Endothelial cell (in vitro differentiated cells): ENCODE measurements at regions not wholly inside any gene's neighbourhood (a gene's known extent, or its start where the extent isn't known, plus 50 kb on each side); places are given as distances from the start of the nearest gene placed in this dataset.
"Not testable (repeated sequence)": the region's sequence is repeated elsewhere in the genome, so short reads cannot be mapped to it uniquely, and the experiment has no call there.

Experiments
- DNase-seq: peaks from one replicate; pipeline ENCODE4 v3.0.0; 2021; ENCODE audit warnings: low spot score
- H3K27ac Mint-ChIP-seq: one replicate; pipeline ENCODE4 v1.8.0; 2021; ENCODE audit warnings: mixed read lengths, inconsistent platforms; ENCODE audit not compliant: unreplicated experiment
- H3K27me3 Mint-ChIP-seq: one replicate; pipeline ENCODE4 v1.8.0; 2021; ENCODE audit warnings: mild to moderate bottlenecking, moderate library complexity, mixed read lengths, inconsistent platforms; ENCODE audit not compliant: unreplicated experiment
- H3K36me3 Mint-ChIP-seq: one replicate; pipeline ENCODE4 v1.8.0; 2021; ENCODE audit warnings: mild to moderate bottlenecking, low read depth, mixed read lengths, inconsistent platforms; ENCODE audit not compliant: unreplicated experiment
- H3K4me1 Mint-ChIP-seq: one replicate; pipeline ENCODE4 v1.8.0; 2021; ENCODE audit warnings: mild to moderate bottlenecking, mixed read lengths, inconsistent platforms; ENCODE audit not compliant: unreplicated experiment
- H3K4me3 Mint-ChIP-seq: one replicate; pipeline ENCODE4 v1.8.0; 2021; ENCODE audit warnings: mild to moderate bottlenecking, mixed read lengths, inconsistent platforms; ENCODE audit not compliant: unreplicated experiment
- H3K9me3 Mint-ChIP-seq: one replicate; pipeline ENCODE4 v1.8.0; 2021; ENCODE audit warnings: mixed read lengths, inconsistent platforms; ENCODE audit not compliant: unreplicated experiment
- CTCF ChIP-seq: fragments of 200-600 bp; sonication (generic); IDR thresholded peaks from one replicate; pipeline ENCODE4 v1.5.0; 2021; ENCODE audit warnings: antibody characterized with exemption; ENCODE audit not compliant: unreplicated experiment

DNA sequence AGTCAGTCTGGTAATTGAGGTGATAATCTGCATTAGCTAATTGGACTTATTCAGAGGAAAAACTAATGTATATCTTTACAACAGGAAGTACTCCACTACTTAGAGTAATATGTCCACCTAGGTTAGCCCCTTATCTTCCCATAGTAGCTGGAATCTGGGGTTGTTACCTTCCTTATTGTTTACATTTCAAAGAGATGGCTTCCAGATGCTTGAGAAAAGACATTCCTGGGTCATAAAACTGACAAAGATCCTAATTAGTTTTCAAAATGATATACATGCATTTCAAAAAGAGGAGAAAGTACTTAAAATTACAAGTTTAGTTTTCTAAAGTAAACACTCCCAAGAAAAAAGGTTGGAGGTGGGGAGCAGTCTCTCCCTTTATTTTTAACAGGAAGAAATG, 78.1 kb downstream of the RPL10L start:
- H3K9me3 Mint-ChIP-seq, result no peaks in the 10 kb centered on the region
- no peak for TF ChIP-seq CTCF
- H3K27ac Mint-ChIP-seq, result no peak overlapping the region
- no peaks in the 10 kb centered on the region for H3K27me3 Mint-ChIP-seq
- H3K4me3 Mint-ChIP-seq, result no peak overlapping the region
- no peaks in the 10 kb centered on the region for H3K4me1 Mint-ChIP-seq
- no peak for DNase-seq
- no peaks in the 10 kb centered on the region for H3K36me3 Mint-ChIP-seq

GRCh38 chr14:46571970-46572369, 79.6 kb downstream of the RPL10L start:
- no peak for TF ChIP-seq CTCF
- Mint-ChIP-seq H3K36me3 (no peaks in the 10 kb centered on the region), H3K4me3 (no peak overlapping the region), H3K4me1 (no peaks in the 10 kb centered on the region), H3K9me3 (no peaks in the 10 kb centered on the region), H3K27ac (no peak overlapping the region), H3K27me3 (no peaks in the 10 kb centered on the region)
- DNase-seq, result no peak

DNA sequence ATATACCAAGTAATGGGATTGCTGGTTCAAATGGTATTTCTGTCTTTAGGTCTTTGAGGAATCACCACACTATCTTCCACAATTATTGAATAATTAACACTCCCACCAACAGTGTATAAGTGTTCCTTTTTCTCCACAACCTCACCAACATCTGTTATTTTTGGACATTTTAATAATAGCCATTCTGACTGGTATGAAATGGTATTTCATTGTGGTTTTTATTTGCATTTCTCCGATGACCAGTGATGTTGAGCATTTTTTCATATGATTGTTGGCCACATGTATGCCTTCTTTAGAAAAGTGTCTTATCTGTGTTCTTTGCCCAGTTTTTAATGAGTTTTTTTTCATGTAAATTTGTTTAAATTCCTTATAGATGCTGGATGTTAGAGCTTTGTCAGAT, 83.4 kb downstream of the RPL10L start:
- H3K27me3 Mint-ChIP-seq, H3K36me3 Mint-ChIP-seq, H3K27ac Mint-ChIP-seq, H3K4me1 Mint-ChIP-seq, DNase-seq, H3K4me3 Mint-ChIP-seq, H3K9me3 Mint-ChIP-seq: not testable (repeated sequence)

GRCh38 chr14:46550836-46551235, 100.7 kb downstream of the RPL10L start:
- Mint-ChIP-seq H3K36me3 (no peaks in the 10 kb centered on the region), H3K27ac (no peak overlapping the region), H3K4me3 (no peak overlapping the region), H3K9me3 (no peaks in the 10 kb centered on the region), H3K27me3 (no peaks in the 10 kb centered on the region), H3K4me1 (no peaks in the 10 kb centered on the region)
- no peak for DNase-seq
- no peak for TF ChIP-seq CTCF

GRCh38 chr14:46540986-46541385, 110.6 kb downstream of the RPL10L start:
- Mint-ChIP-seq H3K4me3 (no peak overlapping the region), H3K9me3 (no peaks in the 10 kb centered on the region), H3K36me3 (no peaks in the 10 kb centered on the region), H3K27ac (no peak overlapping the region), H3K4me1 (no peaks in the 10 kb centered on the region), H3K27me3 (peaks cover 4% of the 10 kb centered on the region)
- no peak for DNase-seq
- no peak for TF ChIP-seq CTCF

DNA sequence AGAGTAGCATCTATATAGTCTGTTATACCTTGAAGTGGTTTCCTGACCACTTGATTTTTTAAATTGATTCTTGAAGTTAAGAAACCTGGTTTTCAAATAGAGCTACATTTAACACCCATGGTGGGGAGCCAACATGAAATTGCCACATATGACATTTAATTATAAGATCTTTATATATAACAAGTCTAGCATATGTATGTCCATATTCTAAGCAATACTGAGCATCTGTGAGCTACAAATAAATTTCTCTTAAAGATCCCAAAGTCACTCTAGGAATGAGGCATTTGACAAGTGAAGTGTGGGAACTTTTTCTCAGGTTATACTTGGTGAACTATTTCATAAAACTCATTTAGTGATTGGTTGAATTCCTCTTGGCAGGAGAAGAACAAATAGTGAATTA, 132.5 kb downstream of the RPL10L start:
- no peaks in the 10 kb centered on the region for H3K27me3 Mint-ChIP-seq
- no peaks in the 10 kb centered on the region for H3K36me3 Mint-ChIP-seq
- H3K4me1 Mint-ChIP-seq, result no peaks in the 10 kb centered on the region
- TF ChIP-seq CTCF, result no peak
- DNase-seq, result no peak
- no peak overlapping the region for H3K4me3 Mint-ChIP-seq
- H3K27ac Mint-ChIP-seq, result no peak overlapping the region
- H3K9me3 Mint-ChIP-seq, result no peaks in the 10 kb centered on the region

GRCh38 chr14:46508752-46509151, 142.8 kb downstream of the RPL10L start:
- H3K9me3 Mint-ChIP-seq, H3K4me1 Mint-ChIP-seq, H3K27me3 Mint-ChIP-seq, H3K27ac Mint-ChIP-seq, H3K36me3 Mint-ChIP-seq, H3K4me3 Mint-ChIP-seq, DNase-seq: not testable (repeated sequence)
